ENCODE measurements at regions not wholly inside any gene's neighbourhood (a gene's known extent, or its start where the extent isn't known, plus 50 kb on each side); places are given as distances from the start of the nearest gene placed in this dataset.

DNA sequence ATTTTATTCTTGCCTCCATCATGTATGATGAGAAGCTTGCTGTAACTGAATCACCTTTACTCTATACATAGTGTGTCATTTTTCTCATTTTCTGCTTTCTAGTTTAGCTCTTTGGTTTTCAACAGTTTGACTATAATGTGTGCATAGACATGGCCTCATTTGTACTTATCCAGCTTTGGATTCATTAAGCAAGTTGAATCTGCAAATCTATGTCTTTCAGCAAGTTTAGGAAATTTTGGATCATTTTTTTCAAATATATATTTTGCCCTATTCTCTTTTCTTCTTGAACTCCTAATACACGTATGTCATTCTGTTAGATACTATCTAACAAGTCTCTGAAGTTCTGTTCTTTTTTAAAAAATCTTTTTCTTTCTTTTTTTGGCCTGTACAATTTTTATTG lies 57.8 kb downstream of the PRLHR start:
- DNase-seq = no peak
- H3K4me3 ChIP-seq = no peak overlapping the region
- H3K36me3 ChIP-seq (replicated peaks in 1 of 2) = no peaks in the 10 kb centered on the region
- H3K4me1 ChIP-seq (replicated peaks in 1 of 2) = no peaks in the 10 kb centered on the region
- no peak overlapping the region for H3K27ac ChIP-seq
- TF ChIP-seq, protein P1, sequence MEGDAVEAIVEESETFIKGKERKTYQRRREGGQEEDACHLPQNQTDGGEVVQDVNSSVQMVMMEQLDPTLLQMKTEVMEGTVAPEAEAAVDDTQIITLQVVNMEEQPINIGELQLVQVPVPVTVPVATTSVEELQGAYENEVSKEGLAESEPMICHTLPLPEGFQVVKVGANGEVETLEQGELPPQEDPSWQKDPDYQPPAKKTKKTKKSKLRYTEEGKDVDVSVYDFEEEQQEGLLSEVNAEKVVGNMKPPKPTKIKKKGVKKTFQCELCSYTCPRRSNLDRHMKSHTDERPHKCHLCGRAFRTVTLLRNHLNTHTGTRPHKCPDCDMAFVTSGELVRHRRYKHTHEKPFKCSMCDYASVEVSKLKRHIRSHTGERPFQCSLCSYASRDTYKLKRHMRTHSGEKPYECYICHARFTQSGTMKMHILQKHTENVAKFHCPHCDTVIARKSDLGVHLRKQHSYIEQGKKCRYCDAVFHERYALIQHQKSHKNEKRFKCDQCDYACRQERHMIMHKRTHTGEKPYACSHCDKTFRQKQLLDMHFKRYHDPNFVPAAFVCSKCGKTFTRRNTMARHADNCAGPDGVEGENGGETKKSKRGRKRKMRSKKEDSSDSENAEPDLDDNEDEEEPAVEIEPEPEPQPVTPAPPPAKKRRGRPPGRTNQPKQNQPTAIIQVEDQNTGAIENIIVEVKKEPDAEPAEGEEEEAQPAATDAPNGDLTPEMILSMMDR (IDR thresholded peaks at IDR 0.05) = no peak
- TF ChIP-seq POLR2A (IDR thresholded peaks at IDR 0.05) = no peak
- no peaks in the 10 kb centered on the region for H3K9me3 ChIP-seq (replicated peaks in 1 of 3)
- intact Hi-C loops (cut with DNase I) = no loop called here
- H3K27me3 ChIP-seq = no peaks in the 10 kb centered on the region
- WGBS, 4 donors = 61 to 89% (median 71%) methylated on average over 1 of the region's 1 CpG

DNA sequence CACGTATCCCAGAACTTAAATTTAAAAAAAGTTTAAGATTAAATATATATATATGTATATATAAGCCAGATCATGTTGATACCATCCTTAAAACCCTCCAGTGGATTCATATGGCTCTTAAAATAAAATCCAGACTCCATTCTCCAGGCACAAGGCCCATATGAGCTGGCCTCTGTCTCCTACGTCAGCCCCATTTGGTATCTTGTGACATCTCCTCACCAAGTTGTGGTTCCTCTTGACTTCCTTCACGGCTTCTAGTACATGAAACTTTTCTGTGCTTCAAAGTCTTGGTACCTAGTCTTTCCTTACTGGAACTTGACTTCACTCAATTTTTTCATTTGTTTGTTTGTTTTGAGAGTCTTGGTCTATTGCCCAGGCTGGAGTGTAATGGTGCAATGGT lies 61.3 kb downstream of the PRLHR start:
- no peaks in the 10 kb centered on the region for H3K9me3 ChIP-seq (replicated peaks in 1 of 3)
- 69 to 76% (median 72%) methylated on average over 3 of the region's 3 CpGs for WGBS, 4 donors
- TF ChIP-seq, protein P1 (IDR thresholded peaks at IDR 0.05) = no peak
- no peak for TF ChIP-seq POLR2A (IDR thresholded peaks at IDR 0.05)
- no peak for DNase-seq
- H3K27me3 ChIP-seq = peaks cover 6% of the 10 kb centered on the region
- no peak overlapping the region for H3K27ac ChIP-seq
- intact Hi-C loops (cut with DNase I) = no loop called here
- H3K4me3 ChIP-seq = no peak overlapping the region
- no peaks in the 10 kb centered on the region for H3K4me1 ChIP-seq (replicated peaks in 1 of 2)
- no peaks in the 10 kb centered on the region for H3K36me3 ChIP-seq (replicated peaks in 1 of 2)

DNA sequence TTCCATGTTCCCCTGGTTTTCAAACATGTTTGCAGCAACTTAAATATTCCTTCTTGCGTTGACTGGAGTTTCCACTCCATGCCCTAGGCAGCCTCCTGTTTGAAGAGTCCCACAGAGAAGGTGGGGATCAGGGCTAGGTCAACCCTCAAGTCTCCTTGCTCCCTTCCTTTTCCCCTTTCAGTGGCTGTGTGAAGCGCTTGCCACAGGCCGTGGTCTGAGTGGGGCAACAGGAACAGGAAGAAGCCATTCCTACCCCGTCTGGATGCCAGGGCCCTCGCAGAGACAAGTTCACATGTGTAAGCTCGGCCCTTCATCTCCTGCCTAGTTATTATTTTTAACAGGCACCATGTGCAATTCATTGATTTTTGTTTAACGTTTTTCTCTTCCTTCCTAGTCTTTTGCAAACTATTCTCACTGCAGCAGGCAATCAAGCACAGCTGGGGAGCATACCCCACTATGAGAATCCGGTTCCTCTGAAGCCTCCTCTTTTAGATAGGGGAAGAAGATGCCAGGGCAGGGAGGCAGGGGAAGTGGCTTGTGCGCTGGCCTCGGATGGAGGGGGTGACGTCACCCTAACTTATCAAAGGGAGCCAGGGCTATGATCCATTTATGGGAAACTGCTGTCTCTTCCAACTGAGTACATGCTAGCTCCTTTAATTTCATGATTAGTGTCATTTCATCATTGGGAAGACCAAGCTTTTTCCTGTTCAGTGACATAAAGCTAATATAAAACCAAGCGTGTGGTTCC lies 64.2 kb downstream of the PRLHR start:
- Histone ChIP-seq H3K4me3 (no peak overlapping the region), H3K27me3 (peaks cover 6% of the 10 kb centered on the region), H3K4me1 (replicated peaks in 1 of 2) (no peaks in the 10 kb centered on the region), H3K9me3 (replicated peaks in 1 of 3) (no peaks in the 10 kb centered on the region), H3K36me3 (replicated peaks in 1 of 2) (no peaks in the 10 kb centered on the region), H3K27ac (peak overlapping the region in 2 of 5 donors; percentile 12 to 58)
- intact Hi-C loops (cut with DNase I) = no loop called here
- peak in 5 of 7 donors; percentile 44 to 59 (median 46) for DNase-seq
- 51 to 59% (median 57%) methylated on average over 12 of the region's 12 CpGs for WGBS, 4 donors
- TF ChIP-seq POLR2A (IDR thresholded peaks at IDR 0.05) = no peak
- TF ChIP-seq, protein P1 (IDR thresholded peaks at IDR 0.05) = no peak

DNA sequence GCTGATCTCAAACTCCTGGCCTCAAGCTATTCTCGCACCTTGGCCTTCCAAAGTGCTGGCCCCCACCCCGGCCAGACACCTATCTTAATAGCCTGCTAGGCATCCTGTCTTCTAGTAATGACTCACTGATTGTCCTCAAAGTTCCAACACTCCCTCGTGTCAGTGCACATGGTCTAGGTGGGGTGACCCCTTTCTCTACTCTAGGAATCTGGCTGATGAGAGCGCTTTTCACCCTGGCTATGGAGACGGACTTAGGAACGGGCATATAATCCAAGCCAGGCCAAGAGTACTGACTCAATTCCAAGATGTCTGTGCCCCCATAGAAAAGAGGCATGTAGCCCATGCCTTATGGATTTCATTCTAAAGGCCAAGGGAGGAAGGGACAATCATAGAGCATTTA lies 67.0 kb downstream of the PRLHR start:
- H3K27me3 ChIP-seq = peaks cover 6% of the 10 kb centered on the region
- intact Hi-C loops (cut with DNase I) = no loop called here
- no peak overlapping the region for H3K27ac ChIP-seq
- WGBS, 4 donors = 78 to 88% (median 82%) methylated on average over 6 of the region's 6 CpGs
- DNase-seq = no peak
- H3K36me3 ChIP-seq (replicated peaks in 1 of 2) = no peaks in the 10 kb centered on the region
- no peaks in the 10 kb centered on the region for H3K4me1 ChIP-seq (replicated peaks in 1 of 2)
- H3K4me3 ChIP-seq = no peak overlapping the region
- no peaks in the 10 kb centered on the region for H3K9me3 ChIP-seq (replicated peaks in 1 of 3)
- TF ChIP-seq, protein P1 (IDR thresholded peaks at IDR 0.05) = no peak
- no peak for TF ChIP-seq POLR2A (IDR thresholded peaks at IDR 0.05)

Measured in adrenal gland (tissue), 9 donors.